ENCODE measurements at regions not wholly inside any gene's neighbourhood (a gene's known extent, or its start where the extent isn't known, plus 50 kb on each side); places are given as distances from the start of the nearest gene placed in this dataset.

DNA sequence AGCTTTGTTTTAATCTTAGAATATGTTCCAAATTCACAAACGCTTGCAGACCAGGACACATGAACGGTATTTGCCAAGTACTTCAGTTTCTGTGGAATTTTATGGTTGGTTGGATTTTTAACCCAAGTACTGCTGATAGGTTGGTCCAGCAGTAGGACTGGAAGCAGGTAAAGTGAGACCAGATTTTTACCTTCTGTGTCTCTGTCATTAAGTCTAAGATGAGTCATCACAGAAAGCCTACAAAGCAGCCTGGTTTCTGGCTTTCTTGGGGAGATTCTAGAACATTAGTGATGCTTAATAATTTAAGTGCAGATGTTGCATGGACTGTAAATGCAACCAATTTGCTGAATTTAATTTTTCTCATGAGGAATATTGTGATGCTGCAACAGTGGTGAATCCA is 100.5 kb downstream of the SCG2 start:
- no peak overlapping the region for H3K27ac Mint-ChIP-seq (ENCODE audit: unreplicated experiment)

DNA sequence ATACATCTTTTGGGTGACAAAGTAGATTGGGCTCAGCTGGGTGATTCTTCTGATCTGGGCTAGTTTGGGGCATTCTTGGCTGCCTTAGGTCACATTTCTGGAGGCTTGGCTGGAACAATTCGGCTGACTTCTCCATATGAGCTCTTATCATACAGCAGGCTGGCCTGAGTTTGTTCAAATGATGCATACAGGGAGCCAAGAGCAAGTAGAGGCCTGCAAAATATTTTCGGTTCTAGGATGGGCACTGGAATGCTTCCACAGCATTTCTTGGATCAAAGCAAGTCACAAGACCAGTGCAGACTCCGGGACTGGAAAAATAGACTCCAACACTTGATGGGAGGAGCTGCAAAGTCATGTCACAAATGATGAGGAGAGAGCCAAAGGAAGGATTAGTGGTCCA is 98.4 kb downstream of the SCG2 start:
- DNase-seq (ENCODE audit: low read depth) (no peak), FAIRE-seq (no peak)
- no peaks in the 10 kb centered on the region for H3K27me3 ChIP-seq (ENCODE audit: insufficient read depth, low read length)
- H2AFZ ChIP-seq (ENCODE audit: low read depth, low read length): no peak overlapping the region
- Mint-ChIP-seq H3K4me3 (ENCODE audit: unreplicated experiment) (no peak overlapping the region), H3K36me3 (ENCODE audit: low read depth, unreplicated experiment) (no peaks in the 10 kb centered on the region), H3K27me3 (ENCODE audit: low read depth, unreplicated experiment) (no peaks in the 10 kb centered on the region), H3K9me3 (ENCODE audit: unreplicated experiment) (no peaks in the 10 kb centered on the region), H3K27ac (ENCODE audit: unreplicated experiment) (no peak overlapping the region), H3K4me1 (ENCODE audit: low read depth, unreplicated experiment) (no peaks in the 10 kb centered on the region)
- no peaks in the 10 kb centered on the region for H3K9me3 ChIP-seq (ENCODE audit: insufficient read depth, low read depth, low read length)
- H3K36me3 ChIP-seq (ENCODE audit: insufficient read depth, low read length): no peaks in the 10 kb centered on the region
- no peak overlapping the region for H3K27ac ChIP-seq (ENCODE audit: low read depth, low read length)
- no peak overlapping the region for H3K4me3 ChIP-seq (ENCODE audit: insufficient read depth, low read depth, low read length)
- H3K4me1 ChIP-seq (ENCODE audit: insufficient read depth, low read length): no peaks in the 10 kb centered on the region
- H3K79me2 ChIP-seq (ENCODE audit: insufficient read depth, low read length): no peaks in the 10 kb centered on the region
- no peak overlapping the region for H3K4me2 ChIP-seq (ENCODE audit: low read length)
- H4K20me1 ChIP-seq (ENCODE audit: insufficient read depth, low read length): no peaks in the 10 kb centered on the region
- H3K9ac ChIP-seq (ENCODE audit: low read length): no peak overlapping the region
- TF ChIP-seq, protein P1, sequence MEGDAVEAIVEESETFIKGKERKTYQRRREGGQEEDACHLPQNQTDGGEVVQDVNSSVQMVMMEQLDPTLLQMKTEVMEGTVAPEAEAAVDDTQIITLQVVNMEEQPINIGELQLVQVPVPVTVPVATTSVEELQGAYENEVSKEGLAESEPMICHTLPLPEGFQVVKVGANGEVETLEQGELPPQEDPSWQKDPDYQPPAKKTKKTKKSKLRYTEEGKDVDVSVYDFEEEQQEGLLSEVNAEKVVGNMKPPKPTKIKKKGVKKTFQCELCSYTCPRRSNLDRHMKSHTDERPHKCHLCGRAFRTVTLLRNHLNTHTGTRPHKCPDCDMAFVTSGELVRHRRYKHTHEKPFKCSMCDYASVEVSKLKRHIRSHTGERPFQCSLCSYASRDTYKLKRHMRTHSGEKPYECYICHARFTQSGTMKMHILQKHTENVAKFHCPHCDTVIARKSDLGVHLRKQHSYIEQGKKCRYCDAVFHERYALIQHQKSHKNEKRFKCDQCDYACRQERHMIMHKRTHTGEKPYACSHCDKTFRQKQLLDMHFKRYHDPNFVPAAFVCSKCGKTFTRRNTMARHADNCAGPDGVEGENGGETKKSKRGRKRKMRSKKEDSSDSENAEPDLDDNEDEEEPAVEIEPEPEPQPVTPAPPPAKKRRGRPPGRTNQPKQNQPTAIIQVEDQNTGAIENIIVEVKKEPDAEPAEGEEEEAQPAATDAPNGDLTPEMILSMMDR (IDR thresholded peaks at IDR 0.05; ENCODE audit: insufficient read depth, low read depth, low read length): no peak
- no peak for TF ChIP-seq EZH2 (IDR thresholded peaks at IDR 0.05; ENCODE audit: insufficient read depth, low read length)

More for the DNA sequence above, 100.5 kb downstream of the SCG2 start:
- no peak overlapping the region for H3K4me3 Mint-ChIP-seq (ENCODE audit: unreplicated experiment)
- no peaks in the 10 kb centered on the region for H3K79me2 ChIP-seq (ENCODE audit: insufficient read depth, low read length)
- H3K36me3 Mint-ChIP-seq (ENCODE audit: low read depth, unreplicated experiment): no peaks in the 10 kb centered on the region
- DNase-seq (ENCODE audit: low read depth) (no peak), FAIRE-seq (no peak)
- H3K4me3 ChIP-seq (ENCODE audit: insufficient read depth, low read depth, low read length): no peak overlapping the region
- no peaks in the 10 kb centered on the region for H3K9me3 Mint-ChIP-seq (ENCODE audit: unreplicated experiment)
- no peaks in the 10 kb centered on the region for H3K4me1 ChIP-seq (ENCODE audit: insufficient read depth, low read length)
- no peak overlapping the region for H3K9ac ChIP-seq (ENCODE audit: low read length)
- H3K27ac ChIP-seq (ENCODE audit: low read depth, low read length): no peak overlapping the region
- no peak overlapping the region for H2AFZ ChIP-seq (ENCODE audit: low read depth, low read length)
- no peaks in the 10 kb centered on the region for H4K20me1 ChIP-seq (ENCODE audit: insufficient read depth, low read length)
- no peaks in the 10 kb centered on the region for H3K4me1 Mint-ChIP-seq (ENCODE audit: low read depth, unreplicated experiment)
- no peaks in the 10 kb centered on the region for H3K36me3 ChIP-seq (ENCODE audit: insufficient read depth, low read length)
- no peaks in the 10 kb centered on the region for H3K9me3 ChIP-seq (ENCODE audit: insufficient read depth, low read depth, low read length)
- no peaks in the 10 kb centered on the region for H3K27me3 ChIP-seq (ENCODE audit: insufficient read depth, low read length)
- H3K4me2 ChIP-seq (ENCODE audit: low read length): no peak overlapping the region
- no peaks in the 10 kb centered on the region for H3K27me3 Mint-ChIP-seq (ENCODE audit: low read depth, unreplicated experiment)
- TF ChIP-seq, protein P1 (IDR thresholded peaks at IDR 0.05; ENCODE audit: insufficient read depth, low read depth, low read length): no peak
- TF ChIP-seq EZH2 (IDR thresholded peaks at IDR 0.05; ENCODE audit: insufficient read depth, low read length): no peak

DNA sequence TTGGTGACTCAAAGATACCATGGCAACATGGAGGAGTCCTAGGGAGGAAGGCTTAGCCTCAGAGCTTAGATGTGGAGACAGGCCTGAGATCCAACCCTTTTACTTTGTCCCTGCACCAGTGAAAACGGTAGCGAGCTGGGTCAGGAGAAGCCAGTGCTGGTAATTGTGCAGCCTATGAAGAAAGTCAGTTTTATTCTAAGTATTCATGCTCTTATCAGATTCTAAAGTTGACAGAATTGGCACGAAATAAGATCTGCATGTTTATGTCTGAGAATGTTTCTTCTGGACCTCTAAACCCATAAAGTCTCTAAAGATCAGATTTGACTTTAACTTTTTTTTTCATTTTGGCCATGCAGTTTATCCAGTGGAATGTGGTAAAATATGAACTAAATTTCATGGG is 93.8 kb downstream of the SCG2 start:
- TF ChIP-seq EZH2 (IDR thresholded peaks at IDR 0.05; ENCODE audit: insufficient read depth, low read length): no peak
- TF ChIP-seq, protein P1 (IDR thresholded peaks at IDR 0.05; ENCODE audit: insufficient read depth, low read depth, low read length): no peak
- Mint-ChIP-seq H3K27me3 (ENCODE audit: low read depth, unreplicated experiment) (peaks cover 6% of the 10 kb centered on the region), H3K36me3 (ENCODE audit: low read depth, unreplicated experiment) (no peaks in the 10 kb centered on the region), H3K27ac (ENCODE audit: unreplicated experiment) (no peak overlapping the region), H3K9me3 (ENCODE audit: unreplicated experiment) (no peaks in the 10 kb centered on the region), H3K4me3 (ENCODE audit: unreplicated experiment) (no peak overlapping the region), H3K4me1 (ENCODE audit: low read depth, unreplicated experiment) (no peaks in the 10 kb centered on the region)
- no peaks in the 10 kb centered on the region for H3K79me2 ChIP-seq (ENCODE audit: insufficient read depth, low read length)
- H3K4me1 ChIP-seq (ENCODE audit: insufficient read depth, low read length): no peaks in the 10 kb centered on the region
- H3K9me3 ChIP-seq (ENCODE audit: insufficient read depth, low read depth, low read length): no peaks in the 10 kb centered on the region
- no peak overlapping the region for H3K4me2 ChIP-seq (ENCODE audit: low read length)
- no peaks in the 10 kb centered on the region for H3K36me3 ChIP-seq (ENCODE audit: insufficient read depth, low read length)
- DNase-seq (ENCODE audit: low read depth) (peak; percentile 70), FAIRE-seq (no peak)
- H4K20me1 ChIP-seq (ENCODE audit: insufficient read depth, low read length): no peaks in the 10 kb centered on the region
- H3K4me3 ChIP-seq (ENCODE audit: insufficient read depth, low read depth, low read length): no peak overlapping the region
- no peaks in the 10 kb centered on the region for H3K27me3 ChIP-seq (ENCODE audit: insufficient read depth, low read length)
- no peak overlapping the region for H3K27ac ChIP-seq (ENCODE audit: low read depth, low read length)
- no peak overlapping the region for H3K9ac ChIP-seq (ENCODE audit: low read length)
- no peak overlapping the region for H2AFZ ChIP-seq (ENCODE audit: low read depth, low read length)
